HepG2 (cell line): ENCODE measurements at regions not wholly inside any gene's neighbourhood (a gene's known extent, or its start where the extent isn't known, plus 50 kb on each side); places are given as distances from the start of the nearest gene placed in this dataset.

Source experiments
- ATAC-seq: fragments of 200-7000 bp; cut with Tn5 transposase; 3 replicates; pipeline ENCODE4 v1.9.1; 2020; ENCODE audit warnings: mild to moderate bottlenecking, moderate library complexity
- BruUV-seq: library from RNA; stranded (reverse); fragments of 400-500 nt; replicated peaks from 2 replicates; lab custom pipeline; 2021; lab: Mats Ljungman, UMichigan
- CTCF ChIA-PET: fragments of 300-600 bp; formaldehyde crosslinking; extraction: SDS; loops from one replicate; lab custom pipeline; 2021; ENCODE audit warnings: low total read pairs, inconsistent platforms, low intra/inter-chr PET ratio; lab: Yijun Ruan, JAX
- POLR2A ChIA-PET: fragments of 350-600 bp; sonication (Branson Sonifier 250); formaldehyde crosslinking; loops from one replicate; lab custom pipeline; 2020; ENCODE audit warnings: antibody characterized with exemption, inconsistent platforms; lab: Yijun Ruan, JAX
- DNase-seq: peaks from one replicate; pipeline ENCODE4 v3.0.0-alpha.2; 2015; ENCODE audit warnings: low spot score
- FAIRE-seq: peaks from 3 replicates; lab custom pipeline; 2011; peaks lifted over from hg19 to GRCh38; lab: Jason Lieb, UNC
- H2AFZ ChIP-seq: one replicate; pipeline ENCODE4 v1.6.1; 2011; ENCODE audit warnings: low read length, inconsistent platforms
- H3K27ac ChIP-seq: fragments of 300-600 bp; 3 replicates; pipeline ENCODE4 v1.8.0; 2011; ENCODE audit warnings: mixed run types, mild to moderate bottlenecking, mixed read lengths, low read length, inconsistent platforms; ENCODE audit not compliant: insufficient read depth; ENCODE audit errors: extremely low read length
- H3K27me3 ChIP-seq, 2 experiments: fragments of 200-600 bp in 1 of 2; 2 replicates in 1 of 2; 3 replicates in 1 of 2; pipeline versions ENCODE4 v1.6.0 to v1.8.0; 2011; ENCODE audit warnings: low read length in 2 of 2, mild to moderate bottlenecking in 2 of 2, moderate library complexity in 2 of 2, inconsistent platforms in 1 of 2; ENCODE audit not compliant: insufficient read depth in 2 of 2, control insufficient read depth in 1 of 2
- H3K36me3 ChIP-seq, 2 experiments: fragments of 200-600 bp in 1 of 2; replicated peaks in 1 of 2; 2 replicates in 1 of 2; 3 replicates in 1 of 2; pipeline versions ENCODE4 v1.5.1 to v1.8.0; 2011; ENCODE audit warnings: low read length in 2 of 2, inconsistent platforms in 1 of 2; ENCODE audit not compliant: insufficient read depth in 2 of 2, control insufficient read depth in 1 of 2
- H3K4me1 ChIP-seq: 2 replicates; pipeline ENCODE4 v1.5.1; 2012; ENCODE audit warnings: low read length, inconsistent platforms; ENCODE audit not compliant: insufficient read depth
- H3K4me2 ChIP-seq: 2 replicates; pipeline ENCODE4 v1.6.0; 2011; ENCODE audit warnings: low read depth, low read length, inconsistent platforms
- H3K4me3 ChIP-seq, 3 experiments: fragments of 200-600 bp in 1 of 3; sonication (generic), shearing (Covaris generic) in 1 of 3; replicated peaks in 1 of 3; 2 replicates each; pipeline ENCODE4 v1.5.1; 2011 to 2016; ENCODE audit warnings: low read length in 3 of 3, inconsistent platforms in 2 of 3, low read depth in 2 of 3, mild to moderate bottlenecking in 2 of 3, control low read depth in 1 of 3, mixed read lengths in 1 of 3; ENCODE audit not compliant: insufficient read depth in 1 of 3
- H3K79me2 ChIP-seq: one replicate; pipeline ENCODE4 v1.6.1; 2011; ENCODE audit warnings: low read length, inconsistent platforms; ENCODE audit not compliant: insufficient read depth
- H3K9ac ChIP-seq: 2 replicates; pipeline ENCODE4 v1.6.0; 2011; ENCODE audit warnings: mild to moderate bottlenecking, low read depth, low read length, inconsistent platforms; ENCODE audit not compliant: insufficient read depth
- H3K9me3 ChIP-seq: 2 replicates; pipeline ENCODE4 v1.5.1; 2012; ENCODE audit warnings: mild to moderate bottlenecking, low read length
- H4K20me1 ChIP-seq: 2 replicates; pipeline ENCODE4 v1.6.0; 2011; ENCODE audit warnings: inconsistent platforms, mild to moderate bottlenecking, low read length, moderate library complexity; ENCODE audit not compliant: insufficient read depth
- WGBS: methylation state at CpG from one replicate; pipeline ENCODE4 v1.1.6; 2017; ENCODE audit warnings: low lambda C conversion rate; 5-methylcytosine and 5-hydroxymethylcytosine counted together
- in situ Hi-C: cut with HindIII; loops from 2 replicates; pipeline ENCODE4 v1.10.0; 2017; ENCODE audit warnings: low pct_unique_long_range_greater_than_20kb; ENCODE audit not compliant: extremely low pct_ligation_motif_present
- intact Hi-C: fragments of 100-400 bp; cut with micrococcal nuclease; formaldehyde crosslinking; loops from one replicate; pipeline ENCODE4 v1.10.0; 2022; ENCODE audit not compliant: unreplicated experiment
- TF ChIP-seq, protein P1 (sequence below): sonication (generic); formaldehyde crosslinking; IDR thresholded peaks from 2 replicates; pipeline ENCODE4 v1.5.0; 2020; ENCODE audit warnings: mild to moderate bottlenecking, missing genetic modification reagents
- TF ChIP-seq, protein P2 (sequence below): sonication (generic); formaldehyde crosslinking; IDR thresholded peaks from 2 replicates; pipeline ENCODE4 v1.4.0; 2020; ENCODE audit warnings: mild to moderate bottlenecking, missing genetic modification reagents
- TF ChIP-seq, protein P3 (sequence below): IDR thresholded peaks from 2 replicates; pipeline ENCODE4 v1.6.1; 2016

DNA sequence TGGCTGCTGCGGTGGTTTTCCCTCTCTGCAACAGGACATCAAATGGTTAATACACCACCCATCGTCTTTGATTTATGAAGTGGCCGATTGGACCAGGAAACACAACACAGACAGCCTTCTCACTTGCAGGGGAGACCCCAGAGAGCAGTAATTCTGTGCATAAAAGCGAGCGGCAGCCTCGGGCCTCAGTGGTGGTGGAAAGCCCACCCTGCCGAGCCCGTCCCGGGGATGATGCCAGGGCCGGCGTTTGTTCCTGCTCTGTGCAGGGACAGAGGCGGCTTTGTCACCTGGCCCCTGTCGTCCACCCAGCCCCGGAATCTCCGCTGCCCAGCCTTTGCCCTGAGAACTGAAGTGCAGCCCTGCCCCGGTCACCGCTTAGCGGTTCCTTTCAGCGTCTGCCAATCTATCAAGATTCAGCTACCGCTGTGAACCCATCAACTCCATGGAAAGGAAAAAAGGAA lies 184.4 kb downstream of the TSHZ3 start:
- ATAC-seq (no peak), DNase-seq (no peak), FAIRE-seq (no peak)
- no peaks in the 10 kb centered on the region; a peak in 1 of 5 replicates for H3K27me3 ChIP-seq
- ChIA-PET POLR2A (no interaction called here), CTCF (no interaction called here)
- no peaks in the 10 kb centered on the region for H4K20me1 ChIP-seq
- no TSS peak for BruUV-seq
- no peak overlapping the region for H3K9ac ChIP-seq
- no peaks in the 10 kb centered on the region for H3K4me1 ChIP-seq
- no peak overlapping the region for H3K27ac ChIP-seq
- H3K4me3 ChIP-seq: no peak overlapping the region
- WGBS: 13% methylated on average over 5 of the region's 20 CpGs
- peaks cover 38% of the 10 kb centered on the region for H3K9me3 ChIP-seq
- TF ChIP-seq, protein P1, sequence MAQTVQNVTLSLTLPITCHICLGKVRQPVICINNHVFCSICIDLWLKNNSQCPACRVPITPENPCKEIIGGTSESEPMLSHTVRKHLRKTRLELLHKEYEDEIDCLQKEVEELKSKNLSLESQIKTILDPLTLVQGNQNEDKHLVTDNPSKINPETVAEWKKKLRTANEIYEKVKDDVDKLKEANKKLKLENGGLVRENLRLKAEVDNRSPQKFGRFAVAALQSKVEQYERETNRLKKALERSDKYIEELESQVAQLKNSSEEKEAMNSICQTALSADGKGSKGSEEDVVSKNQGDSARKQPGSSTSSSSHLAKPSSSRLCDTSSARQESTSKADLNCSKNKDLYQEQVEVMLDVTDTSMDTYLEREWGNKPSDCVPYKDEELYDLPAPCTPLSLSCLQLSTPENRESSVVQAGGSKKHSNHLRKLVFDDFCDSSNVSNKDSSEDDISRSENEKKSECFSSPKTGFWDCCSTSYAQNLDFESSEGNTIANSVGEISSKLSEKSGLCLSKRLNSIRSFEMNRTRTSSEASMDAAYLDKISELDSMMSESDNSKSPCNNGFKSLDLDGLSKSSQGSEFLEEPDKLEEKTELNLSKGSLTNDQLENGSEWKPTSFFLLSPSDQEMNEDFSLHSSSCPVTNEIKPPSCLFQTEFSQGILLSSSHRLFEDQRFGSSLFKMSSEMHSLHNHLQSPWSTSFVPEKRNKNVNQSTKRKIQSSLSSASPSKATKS (CRISPR knock-in tag): no peak
- TF ChIP-seq, protein P2, sequence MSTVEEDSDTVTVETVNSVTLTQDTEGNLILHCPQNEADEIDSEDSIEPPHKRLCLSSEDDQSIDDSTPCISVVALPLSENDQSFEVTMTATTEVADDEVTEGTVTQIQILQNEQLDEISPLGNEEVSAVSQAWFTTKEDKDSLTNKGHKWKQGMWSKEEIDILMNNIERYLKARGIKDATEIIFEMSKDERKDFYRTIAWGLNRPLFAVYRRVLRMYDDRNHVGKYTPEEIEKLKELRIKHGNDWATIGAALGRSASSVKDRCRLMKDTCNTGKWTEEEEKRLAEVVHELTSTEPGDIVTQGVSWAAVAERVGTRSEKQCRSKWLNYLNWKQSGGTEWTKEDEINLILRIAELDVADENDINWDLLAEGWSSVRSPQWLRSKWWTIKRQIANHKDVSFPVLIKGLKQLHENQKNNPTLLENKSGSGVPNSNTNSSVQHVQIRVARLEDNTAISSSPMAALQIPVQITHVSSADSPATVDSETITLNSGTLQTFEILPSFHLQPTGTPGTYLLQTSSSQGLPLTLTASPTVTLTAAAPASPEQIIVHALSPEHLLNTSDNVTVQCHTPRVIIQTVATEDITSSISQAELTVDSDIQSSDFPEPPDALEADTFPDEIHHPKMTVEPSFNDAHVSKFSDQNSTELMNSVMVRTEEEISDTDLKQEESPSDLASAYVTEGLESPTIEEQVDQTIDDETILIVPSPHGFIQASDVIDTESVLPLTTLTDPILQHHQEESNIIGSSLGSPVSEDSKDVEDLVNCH (CRISPR knock-in tag): no peak
- TF ChIP-seq, protein P3, sequence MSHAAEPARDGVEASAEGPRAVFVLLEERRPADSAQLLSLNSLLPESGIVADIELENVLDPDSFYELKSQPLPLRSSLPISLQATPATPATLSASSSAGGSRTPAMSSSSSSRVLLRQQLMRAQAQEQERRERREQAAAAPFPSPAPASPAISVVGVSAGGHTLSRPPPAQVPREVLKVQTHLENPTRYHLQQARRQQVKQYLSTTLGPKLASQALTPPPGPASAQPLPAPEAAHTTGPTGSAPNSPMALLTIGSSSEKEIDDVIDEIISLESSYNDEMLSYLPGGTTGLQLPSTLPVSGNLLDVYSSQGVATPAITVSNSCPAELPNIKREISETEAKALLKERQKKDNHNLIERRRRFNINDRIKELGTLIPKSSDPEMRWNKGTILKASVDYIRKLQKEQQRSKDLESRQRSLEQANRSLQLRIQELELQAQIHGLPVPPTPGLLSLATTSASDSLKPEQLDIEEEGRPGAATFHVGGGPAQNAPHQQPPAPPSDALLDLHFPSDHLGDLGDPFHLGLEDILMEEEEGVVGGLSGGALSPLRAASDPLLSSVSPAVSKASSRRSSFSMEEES: no peak
- H3K4me2 ChIP-seq: no peak overlapping the region
- in situ Hi-C loops: no loop called here
- no peaks in the 10 kb centered on the region for H3K36me3 ChIP-seq
- intact Hi-C loops: no loop called here
- no peaks in the 10 kb centered on the region for H3K79me2 ChIP-seq
- H2AFZ ChIP-seq: no peak overlapping the region
